ENCODE measurements at regions not wholly inside any gene's neighbourhood (a gene's known extent, or its start where the extent isn't known, plus 50 kb on each side); places are given as distances from the start of the nearest gene placed in this dataset.

GRCh38 chr5:2158767-2159166 lies 276.0 kb upstream of the IRX4 start:
- TF ChIP-seq EZH2 (IDR thresholded peaks at IDR 0.05; ENCODE audit: borderline replicate concordance, low read length) (no peak), CTCF (IDR thresholded peaks at IDR 0.05; ENCODE audit: low read length) (no peak)
- Histone ChIP-seq H3K9me3 (ENCODE audit: low read length) (no peaks in the 10 kb centered on the region), H3K27ac (ENCODE audit: low read depth, low read length, poor library complexity, severe bottlenecking) (no peak overlapping the region), H3K4me1 (ENCODE audit: insufficient read depth, low read length, severe bottlenecking) (no peaks in the 10 kb centered on the region), H3F3A (ENCODE audit: insufficient read depth, low read length) (no peaks in the 10 kb centered on the region), H3K27me3 (ENCODE audit: insufficient read depth, low read length) (no peaks in the 10 kb centered on the region), H3K4me2 (ENCODE audit: low read length) (no peak overlapping the region), H3K4me3 (ENCODE audit: low read depth, low read length, poor library complexity, severe bottlenecking) (no peak overlapping the region), H2AFZ (ENCODE audit: low read length) (no peak overlapping the region), H3K79me2 (ENCODE audit: insufficient read depth, low read length) (no peaks in the 10 kb centered on the region), H4K20me1 (ENCODE audit: insufficient read depth, low read length) (no peaks in the 10 kb centered on the region), H3K9me2 (ENCODE audit: low read depth, low read length) (no peaks in the 10 kb centered on the region), H3K9ac (ENCODE audit: low read length) (no peak overlapping the region), H3K36me3 (ENCODE audit: insufficient read depth, low read length) (no peaks in the 10 kb centered on the region)

GRCh38 chr5:2158109-2158508 lies 275.4 kb upstream of the IRX4 start:
- Histone ChIP-seq H3K4me1 (ENCODE audit: insufficient read depth, low read length, severe bottlenecking) (no peaks in the 10 kb centered on the region), H3K9ac (ENCODE audit: low read length) (no peak overlapping the region), H3K4me2 (ENCODE audit: low read length) (no peak overlapping the region), H3K36me3 (ENCODE audit: insufficient read depth, low read length) (no peaks in the 10 kb centered on the region), H3K4me3 (ENCODE audit: low read depth, low read length, poor library complexity, severe bottlenecking) (no peak overlapping the region), H3K27me3 (ENCODE audit: insufficient read depth, low read length) (no peaks in the 10 kb centered on the region), H4K20me1 (ENCODE audit: insufficient read depth, low read length) (no peaks in the 10 kb centered on the region), H3K79me2 (ENCODE audit: insufficient read depth, low read length) (no peaks in the 10 kb centered on the region), H3K9me2 (ENCODE audit: low read depth, low read length) (no peaks in the 10 kb centered on the region), H3K9me3 (ENCODE audit: low read length) (no peaks in the 10 kb centered on the region), H3F3A (ENCODE audit: insufficient read depth, low read length) (no peaks in the 10 kb centered on the region), H3K27ac (ENCODE audit: low read depth, low read length, poor library complexity, severe bottlenecking) (no peak overlapping the region), H2AFZ (ENCODE audit: low read length) (no peak overlapping the region)
- no peak for TF ChIP-seq EZH2 (IDR thresholded peaks at IDR 0.05; ENCODE audit: borderline replicate concordance, low read length)
- no peak for TF ChIP-seq CTCF (IDR thresholded peaks at IDR 0.05; ENCODE audit: low read length)

- Histone ChIP-seq H3K4me1 (ENCODE audit: insufficient read depth, low read length, severe bottlenecking) (no peaks in the 10 kb centered on the region), H3K27ac (ENCODE audit: low read depth, low read length, poor library complexity, severe bottlenecking) (no peak overlapping the region), H3K4me3 (ENCODE audit: low read depth, low read length, poor library complexity, severe bottlenecking) (no peak overlapping the region), H3K9me3 (ENCODE audit: low read length) (no peaks in the 10 kb centered on the region), H3F3A (ENCODE audit: insufficient read depth, low read length) (no peaks in the 10 kb centered on the region), H3K27me3 (ENCODE audit: insufficient read depth, low read length) (no peaks in the 10 kb centered on the region), H3K4me2 (ENCODE audit: low read length) (no peak overlapping the region), H3K36me3 (ENCODE audit: insufficient read depth, low read length) (no peaks in the 10 kb centered on the region), H2AFZ (ENCODE audit: low read length) (no peak overlapping the region), H3K79me2 (ENCODE audit: insufficient read depth, low read length) (no peaks in the 10 kb centered on the region), H3K9me2 (ENCODE audit: low read depth, low read length) (no peaks in the 10 kb centered on the region), H3K9ac (ENCODE audit: low read length) (no peak overlapping the region), H4K20me1 (ENCODE audit: insufficient read depth, low read length) (no peaks in the 10 kb centered on the region)
- TF ChIP-seq CTCF (IDR thresholded peaks at IDR 0.05; ENCODE audit: low read length) (no peak), EZH2 (IDR thresholded peaks at IDR 0.05; ENCODE audit: borderline replicate concordance, low read length) (no peak)
These were observed 274.6 kb upstream of the IRX4 start for GRCh38 chr5:2157372-2157771.

Measured in OCI-LY1 (cell line).